ENCODE measurements at regions not wholly inside any gene's neighbourhood (a gene's known extent, or its start where the extent isn't known, plus 50 kb on each side); places are given as distances from the start of the nearest gene placed in this dataset.
A peak's percentile ranks its signal among the peaks of the same experiment; 100 is the strongest.

DNA sequence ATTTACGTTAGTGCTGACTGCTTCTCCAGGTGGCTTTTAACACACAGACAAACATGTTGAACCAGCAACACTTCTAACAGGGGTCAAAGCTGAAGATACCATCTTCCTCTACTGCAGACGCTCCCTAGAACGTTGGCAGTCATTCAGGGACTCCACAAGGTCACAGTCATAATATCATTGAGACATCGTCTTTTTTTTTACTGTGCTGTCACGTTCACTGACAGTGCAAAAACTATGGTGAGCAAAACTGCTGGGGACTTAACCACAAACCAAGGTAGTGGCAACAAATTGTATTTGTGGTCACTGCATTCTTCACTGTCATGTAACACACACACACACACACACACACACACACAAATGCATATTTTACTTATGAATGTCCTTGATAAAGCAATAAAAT, 244.9 kb downstream of the CASP12 start:
- H3K27ac ChIP-seq = no peak overlapping the region
- Mint-ChIP-seq H3K27me3 (ENCODE audit: insufficient read depth, low read depth) (no peaks in the 10 kb centered on the region), H3K36me3 (no peaks in the 10 kb centered on the region), H3K27ac (no peak overlapping the region), H3K4me3 (no peak overlapping the region), H3K4me1 (no peaks in the 10 kb centered on the region), H3K9me3 (peaks cover 8% of the 10 kb centered on the region)
- H3K9me3 ChIP-seq (ENCODE audit: low read depth) = no peaks in the 10 kb centered on the region
- H3K4me1 ChIP-seq = no peaks in the 10 kb centered on the region
- TF ChIP-seq EZH2phosphoT487 (IDR thresholded peaks at IDR 0.05) (no peak), CTCF (IDR thresholded peaks at IDR 0.05) (no peak), EZH2 (IDR thresholded peaks at IDR 0.05) (no peak)
- no peak overlapping the region for H3K4me2 ChIP-seq
- no peaks in the 10 kb centered on the region for H3K36me3 ChIP-seq
- no peak overlapping the region for H2AFZ ChIP-seq (replicated peaks)
- no peaks in the 10 kb centered on the region for H3K79me2 ChIP-seq (ENCODE audit: low read depth)
- H4K20me1 ChIP-seq (ENCODE audit: low read depth) = no peaks in the 10 kb centered on the region
- no peaks in the 10 kb centered on the region for H3K27me3 ChIP-seq
- DNase-seq (ENCODE audit: low spot score) = no peak
- no peaks in the 10 kb centered on the region for H3F3A ChIP-seq (ENCODE audit: low read depth)
- no peak overlapping the region for H3K9ac ChIP-seq
- no peak overlapping the region for H3K4me3 ChIP-seq

DNA sequence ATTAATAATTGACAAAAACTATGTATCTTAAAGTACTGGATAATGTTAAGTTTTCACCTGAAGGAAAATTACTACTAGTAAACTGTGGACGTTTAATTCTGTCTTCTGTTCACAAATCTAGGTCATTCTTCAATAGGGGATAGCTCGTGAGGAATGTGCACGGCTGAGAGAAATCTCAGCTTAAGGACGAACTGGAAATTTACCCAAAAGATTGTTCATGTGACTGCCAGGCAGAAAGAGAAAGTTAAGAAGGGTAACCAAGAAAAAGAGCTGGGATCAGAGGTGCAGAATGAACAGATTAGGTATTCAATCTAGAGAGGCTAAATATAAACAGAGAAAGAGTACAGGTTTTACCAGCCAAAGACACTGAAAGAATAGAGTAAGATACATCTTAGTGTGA, 245.3 kb downstream of the CASP12 start:
- Mint-ChIP-seq H3K4me1 (no peaks in the 10 kb centered on the region), H3K9me3 (peaks cover 8% of the 10 kb centered on the region), H3K27me3 (ENCODE audit: insufficient read depth, low read depth) (no peaks in the 10 kb centered on the region), H3K36me3 (no peaks in the 10 kb centered on the region), H3K4me3 (no peak overlapping the region), H3K27ac (no peak overlapping the region)
- H3K9me3 ChIP-seq (ENCODE audit: low read depth) = no peaks in the 10 kb centered on the region
- H3K4me1 ChIP-seq = no peaks in the 10 kb centered on the region
- no peak for DNase-seq (ENCODE audit: low spot score)
- H3K36me3 ChIP-seq = no peaks in the 10 kb centered on the region
- no peak overlapping the region for H3K4me2 ChIP-seq
- H2AFZ ChIP-seq (replicated peaks) = no peak overlapping the region
- no peak for TF ChIP-seq CTCF (IDR thresholded peaks at IDR 0.05)
- no peak for TF ChIP-seq EZH2phosphoT487 (IDR thresholded peaks at IDR 0.05)
- TF ChIP-seq EZH2 (IDR thresholded peaks at IDR 0.05) = no peak
- no peaks in the 10 kb centered on the region for H3K79me2 ChIP-seq (ENCODE audit: low read depth)
- no peaks in the 10 kb centered on the region for H4K20me1 ChIP-seq (ENCODE audit: low read depth)
- H3K27ac ChIP-seq = no peak overlapping the region
- no peak overlapping the region for H3K9ac ChIP-seq
- no peaks in the 10 kb centered on the region for H3K27me3 ChIP-seq
- no peaks in the 10 kb centered on the region for H3F3A ChIP-seq (ENCODE audit: low read depth)
- H3K4me3 ChIP-seq = no peak overlapping the region

- Histone ChIP-seq H3K27me3 (no peaks in the 10 kb centered on the region), H3F3A (ENCODE audit: low read depth) (no peaks in the 10 kb centered on the region), H3K27ac (no peak overlapping the region), H3K9me3 (ENCODE audit: low read depth) (no peaks in the 10 kb centered on the region), H3K4me3 (no peak overlapping the region), H3K4me1 (no peaks in the 10 kb centered on the region), H3K4me2 (no peak overlapping the region), H4K20me1 (ENCODE audit: low read depth) (no peaks in the 10 kb centered on the region), H2AFZ (replicated peaks) (no peak overlapping the region), H3K36me3 (no peaks in the 10 kb centered on the region), H3K9ac (no peak overlapping the region), H3K79me2 (ENCODE audit: low read depth) (no peaks in the 10 kb centered on the region)
- TF ChIP-seq EZH2phosphoT487 (IDR thresholded peaks at IDR 0.05) = no peak
- TF ChIP-seq EZH2 (IDR thresholded peaks at IDR 0.05) = no peak
- TF ChIP-seq CTCF (IDR thresholded peaks at IDR 0.05) = no peak
- Mint-ChIP-seq H3K27me3 (ENCODE audit: insufficient read depth, low read depth) (no peaks in the 10 kb centered on the region), H3K4me3 (no peak overlapping the region), H3K9me3 (peaks cover 8% of the 10 kb centered on the region), H3K4me1 (no peaks in the 10 kb centered on the region), H3K36me3 (no peaks in the 10 kb centered on the region), H3K27ac (no peak overlapping the region)
- peak; percentile 38 for DNase-seq (ENCODE audit: low spot score)
Observed at GRCh38 chr11:104650234-104650633, 248.0 kb downstream of the CASP12 start.

GRCh38 chr11:104649002-104649401, 249.3 kb downstream of the CASP12 start:
- H3K4me1 Mint-ChIP-seq = no peaks in the 10 kb centered on the region
- Histone ChIP-seq H3K9ac (no peak overlapping the region), H3K79me2 (ENCODE audit: low read depth) (no peaks in the 10 kb centered on the region), H3K9me3 (ENCODE audit: low read depth) (no peaks in the 10 kb centered on the region), H4K20me1 (ENCODE audit: low read depth) (no peaks in the 10 kb centered on the region), H3K4me1 (no peaks in the 10 kb centered on the region), H3F3A (ENCODE audit: low read depth) (no peaks in the 10 kb centered on the region), H3K4me3 (no peak overlapping the region), H2AFZ (replicated peaks) (no peak overlapping the region), H3K4me2 (no peak overlapping the region), H3K27me3 (no peaks in the 10 kb centered on the region), H3K27ac (no peak overlapping the region), H3K36me3 (no peaks in the 10 kb centered on the region)
- no peak for DNase-seq (ENCODE audit: low spot score)
- TF ChIP-seq EZH2phosphoT487 (IDR thresholded peaks at IDR 0.05) = no peak
- no peak for TF ChIP-seq EZH2 (IDR thresholded peaks at IDR 0.05)
- TF ChIP-seq CTCF (IDR thresholded peaks at IDR 0.05) = no peak
- no peaks in the 10 kb centered on the region for H3K36me3 Mint-ChIP-seq
- no peak overlapping the region for H3K27ac Mint-ChIP-seq
- peaks cover 8% of the 10 kb centered on the region for H3K9me3 Mint-ChIP-seq
- H3K27me3 Mint-ChIP-seq (ENCODE audit: insufficient read depth, low read depth) = no peaks in the 10 kb centered on the region
- H3K4me3 Mint-ChIP-seq = no peak overlapping the region
